ENCODE measurements at regions not wholly inside any gene's neighbourhood (a gene's known extent, or its start where the extent isn't known, plus 50 kb on each side); places are given as distances from the start of the nearest gene placed in this dataset.

GRCh38 chr2:22513563-22513962 lies 871.4 kb upstream of the KLHL29 start:
- Histone ChIP-seq H3K27ac (ENCODE audit: low read length) (no peak overlapping the region), H3K27me3 (ENCODE audit: low read length) (no peaks in the 10 kb centered on the region), H3K79me2 (ENCODE audit: low read length) (no peaks in the 10 kb centered on the region), H3K4me1 (ENCODE audit: low read length) (no peaks in the 10 kb centered on the region), H3K9ac (ENCODE audit: low read length) (no peak overlapping the region), H3K4me2 (ENCODE audit: low read depth, low read length, poor library complexity, severe bottlenecking) (no peak overlapping the region), H3K36me3 (ENCODE audit: insufficient read depth, low read length) (no peaks in the 10 kb centered on the region), H3K4me3 (ENCODE audit: low read length) (no peak overlapping the region), H2AFZ (ENCODE audit: low read length) (no peak overlapping the region), H3K9me2 (replicated peaks; ENCODE audit: insufficient read depth, low read length) (no peaks in the 10 kb centered on the region), H3K9me3 (ENCODE audit: low read length) (no peaks in the 10 kb centered on the region), H4K20me1 (ENCODE audit: insufficient read depth, low read depth, low read length) (no peaks in the 10 kb centered on the region)
- DNase-seq = no peak

- Histone ChIP-seq H3K27me3 (ENCODE audit: low read length) (no peaks in the 10 kb centered on the region), H4K20me1 (ENCODE audit: insufficient read depth, low read depth, low read length) (no peaks in the 10 kb centered on the region), H3K4me1 (ENCODE audit: low read length) (no peaks in the 10 kb centered on the region), H3K4me2 (ENCODE audit: low read depth, low read length, poor library complexity, severe bottlenecking) (no peak overlapping the region), H3K4me3 (ENCODE audit: low read length) (no peak overlapping the region), H3K9me3 (ENCODE audit: low read length) (no peaks in the 10 kb centered on the region), H3K79me2 (ENCODE audit: low read length) (no peaks in the 10 kb centered on the region), H3K27ac (ENCODE audit: low read length) (no peak overlapping the region), H3K36me3 (ENCODE audit: insufficient read depth, low read length) (no peaks in the 10 kb centered on the region), H3K9me2 (replicated peaks; ENCODE audit: insufficient read depth, low read length) (no peaks in the 10 kb centered on the region), H3K9ac (ENCODE audit: low read length) (no peak overlapping the region), H2AFZ (ENCODE audit: low read length) (no peak overlapping the region)
- no peak for DNase-seq
These were observed 867.8 kb upstream of the KLHL29 start for GRCh38 chr2:22517141-22517540.

- H3K36me3 ChIP-seq (ENCODE audit: insufficient read depth, low read length) = no peaks in the 10 kb centered on the region
- no peaks in the 10 kb centered on the region for H3K27me3 ChIP-seq (ENCODE audit: low read length)
- H3K4me1 ChIP-seq (ENCODE audit: low read length) = no peaks in the 10 kb centered on the region
- no peaks in the 10 kb centered on the region for H4K20me1 ChIP-seq (ENCODE audit: insufficient read depth, low read depth, low read length)
- H3K4me2 ChIP-seq (ENCODE audit: low read depth, low read length, poor library complexity, severe bottlenecking) = no peak overlapping the region
- H3K27ac ChIP-seq (ENCODE audit: low read length) = no peak overlapping the region
- no peaks in the 10 kb centered on the region for H3K9me2 ChIP-seq (replicated peaks; ENCODE audit: insufficient read depth, low read length)
- no peaks in the 10 kb centered on the region for H3K79me2 ChIP-seq (ENCODE audit: low read length)
- no peak overlapping the region for H2AFZ ChIP-seq (ENCODE audit: low read length)
- H3K9me3 ChIP-seq (ENCODE audit: low read length) = no peaks in the 10 kb centered on the region
- no peak for DNase-seq
- H3K9ac ChIP-seq (ENCODE audit: low read length) = no peak overlapping the region
- H3K4me3 ChIP-seq (ENCODE audit: low read length) = no peak overlapping the region
These were observed 866.3 kb upstream of the KLHL29 start for GRCh38 chr2:22518641-22519040.

GRCh38 chr2:22520369-22521288 lies 864.4 kb upstream of the KLHL29 start:
- Histone ChIP-seq H3K9me2 (replicated peaks; ENCODE audit: insufficient read depth, low read length) (no peaks in the 10 kb centered on the region), H3K27me3 (ENCODE audit: low read length) (no peaks in the 10 kb centered on the region), H3K79me2 (ENCODE audit: low read length) (no peaks in the 10 kb centered on the region), H3K4me2 (ENCODE audit: low read depth, low read length, poor library complexity, severe bottlenecking) (no peak overlapping the region), H3K36me3 (ENCODE audit: insufficient read depth, low read length) (no peaks in the 10 kb centered on the region), H3K27ac (ENCODE audit: low read length) (no peak overlapping the region), H2AFZ (ENCODE audit: low read length) (no peak overlapping the region), H3K4me3 (ENCODE audit: low read length) (no peak overlapping the region), H3K9me3 (ENCODE audit: low read length) (no peaks in the 10 kb centered on the region), H3K9ac (ENCODE audit: low read length) (no peak overlapping the region), H3K4me1 (ENCODE audit: low read length) (no peaks in the 10 kb centered on the region), H4K20me1 (ENCODE audit: insufficient read depth, low read depth, low read length) (no peaks in the 10 kb centered on the region)
- DNase-seq = no peak

GRCh38 chr2:22521620-22522019 lies 863.4 kb upstream of the KLHL29 start:
- Histone ChIP-seq H3K4me2 (ENCODE audit: low read depth, low read length, poor library complexity, severe bottlenecking) (no peak overlapping the region), H3K9me3 (ENCODE audit: low read length) (no peaks in the 10 kb centered on the region), H3K9me2 (replicated peaks; ENCODE audit: insufficient read depth, low read length) (no peaks in the 10 kb centered on the region), H2AFZ (ENCODE audit: low read length) (no peak overlapping the region), H3K79me2 (ENCODE audit: low read length) (no peaks in the 10 kb centered on the region), H3K4me3 (ENCODE audit: low read length) (no peak overlapping the region), H4K20me1 (ENCODE audit: insufficient read depth, low read depth, low read length) (no peaks in the 10 kb centered on the region), H3K4me1 (ENCODE audit: low read length) (no peaks in the 10 kb centered on the region), H3K36me3 (ENCODE audit: insufficient read depth, low read length) (no peaks in the 10 kb centered on the region), H3K27ac (ENCODE audit: low read length) (no peak overlapping the region), H3K27me3 (ENCODE audit: low read length) (no peaks in the 10 kb centered on the region), H3K9ac (ENCODE audit: low read length) (no peak overlapping the region)
- no peak for DNase-seq

- Histone ChIP-seq H3K4me3 (ENCODE audit: low read length) (no peak overlapping the region), H3K27ac (ENCODE audit: low read length) (no peak overlapping the region), H4K20me1 (ENCODE audit: insufficient read depth, low read depth, low read length) (no peaks in the 10 kb centered on the region), H2AFZ (ENCODE audit: low read length) (no peak overlapping the region), H3K9me3 (ENCODE audit: low read length) (no peaks in the 10 kb centered on the region), H3K4me1 (ENCODE audit: low read length) (no peaks in the 10 kb centered on the region), H3K79me2 (ENCODE audit: low read length) (no peaks in the 10 kb centered on the region), H3K4me2 (ENCODE audit: low read depth, low read length, poor library complexity, severe bottlenecking) (no peak overlapping the region), H3K9ac (ENCODE audit: low read length) (no peak overlapping the region), H3K27me3 (ENCODE audit: low read length) (no peaks in the 10 kb centered on the region), H3K36me3 (ENCODE audit: insufficient read depth, low read length) (no peaks in the 10 kb centered on the region), H3K9me2 (replicated peaks; ENCODE audit: insufficient read depth, low read length) (no peaks in the 10 kb centered on the region)
- no peak for DNase-seq
These were observed 859.3 kb upstream of the KLHL29 start for GRCh38 chr2:22525681-22526080.

GRCh38 chr2:22530131-22530530 lies 854.8 kb upstream of the KLHL29 start:
- Histone ChIP-seq H3K79me2 (ENCODE audit: low read length) (no peaks in the 10 kb centered on the region), H3K27ac (ENCODE audit: low read length) (no peak overlapping the region)

GRCh38 chr2:22536133-22536532 lies 848.8 kb upstream of the KLHL29 start:
- Histone ChIP-seq H3K27ac (ENCODE audit: low read length) (no peak overlapping the region), H3K9me2 (replicated peaks; ENCODE audit: insufficient read depth, low read length) (no peaks in the 10 kb centered on the region), H3K4me2 (ENCODE audit: low read depth, low read length, poor library complexity, severe bottlenecking) (no peak overlapping the region), H3K9me3 (ENCODE audit: low read length) (no peaks in the 10 kb centered on the region), H3K4me3 (ENCODE audit: low read length) (no peak overlapping the region), H3K79me2 (ENCODE audit: low read length) (no peaks in the 10 kb centered on the region), H3K4me1 (ENCODE audit: low read length) (no peaks in the 10 kb centered on the region), H3K36me3 (ENCODE audit: insufficient read depth, low read length) (no peaks in the 10 kb centered on the region), H3K9ac (ENCODE audit: low read length) (no peak overlapping the region), H4K20me1 (ENCODE audit: insufficient read depth, low read depth, low read length) (no peaks in the 10 kb centered on the region), H2AFZ (ENCODE audit: low read length) (no peak overlapping the region), H3K27me3 (ENCODE audit: low read length) (no peaks in the 10 kb centered on the region; the same call in 1 of the 2 replicates)
- DNase-seq = no peak

More at GRCh38 chr2:22530131-22530530, 854.8 kb upstream of the KLHL29 start:
- no peaks in the 10 kb centered on the region for H3K27me3 ChIP-seq (ENCODE audit: low read length)
- no peaks in the 10 kb centered on the region for H3K9me2 ChIP-seq (replicated peaks; ENCODE audit: insufficient read depth, low read length)
- no peak overlapping the region for H3K4me3 ChIP-seq (ENCODE audit: low read length)
- H3K4me2 ChIP-seq (ENCODE audit: low read depth, low read length, poor library complexity, severe bottlenecking) = no peak overlapping the region
- DNase-seq = no peak
- H3K9me3 ChIP-seq (ENCODE audit: low read length) = no peaks in the 10 kb centered on the region
- no peak overlapping the region for H3K9ac ChIP-seq (ENCODE audit: low read length)
- H2AFZ ChIP-seq (ENCODE audit: low read length) = no peak overlapping the region
- no peaks in the 10 kb centered on the region for H3K4me1 ChIP-seq (ENCODE audit: low read length)
- H4K20me1 ChIP-seq (ENCODE audit: insufficient read depth, low read depth, low read length) = no peaks in the 10 kb centered on the region
- no peaks in the 10 kb centered on the region for H3K36me3 ChIP-seq (ENCODE audit: insufficient read depth, low read length)

Data from Karpas-422 (cell line).